GM12878 (cell line): ENCODE measurements at regions not wholly inside any gene's neighbourhood (a gene's known extent, or its start where the extent isn't known, plus 50 kb on each side); places are given as distances from the start of the nearest gene placed in this dataset.

Experiments used
- ATAC-seq: fragments of 200-7000 bp; cut with Tn5 transposase; 3 replicates; pipeline ENCODE4 v1.9.1; 2020; ENCODE audit warnings: mild to moderate bottlenecking, moderate library complexity
- BruUV-seq: library from RNA; stranded (reverse); fragments of 400-500 nt; replicated peaks from 2 replicates; lab custom pipeline; 2021; lab: Mats Ljungman, UMichigan
- CTCF ChIA-PET: fragments of 300-600 bp; sonication (Branson Sonifier 250); formaldehyde crosslinking; extraction: SDS; loops from one replicate; lab custom pipeline; 2021; ENCODE audit warnings: inconsistent platforms; lab: Yijun Ruan, JAX
- POLR2A ChIA-PET: fragments of 350-600 bp; formaldehyde crosslinking; extraction: SDS; loops from one replicate; lab custom pipeline; 2021; ENCODE audit warnings: inconsistent platforms; lab: Charles Lee
- RAD21 ChIA-PET: fragments of 300-600 bp; sonication (Branson Sonifier 250); formaldehyde crosslinking; loops from one replicate; lab custom pipeline; 2023; ENCODE audit warnings: antibody characterized with exemption; ENCODE audit not compliant: unreplicated experiment; lab: Charles Lee
- SMC1A ChIA-PET: fragments of 300-600 bp; sonication (Branson Sonifier 250); formaldehyde crosslinking; loops from one replicate; lab custom pipeline; 2023; ENCODE audit not compliant: unreplicated experiment, uncharacterized antibody; lab: Charles Lee
- DNase-seq: peaks from one replicate; pipeline ENCODE4 v3.0.0-alpha.2; 2011; ENCODE audit warnings: low read depth, low spot score
- FAIRE-seq: peaks from 3 replicates; lab custom pipeline; 2011; peaks lifted over from hg19 to GRCh38; lab: Jason Lieb, UNC
- H2AFZ ChIP-seq: 2 replicates; pipeline ENCODE4 v1.6.0; 2011; ENCODE audit warnings: low read depth, low read length, control low read depth; ENCODE audit not compliant: control insufficient read depth
- H3K27ac ChIP-seq: 2 replicates; pipeline ENCODE4 v1.5.1; 2011; ENCODE audit warnings: control low read depth; ENCODE audit not compliant: control insufficient read depth, insufficient read depth
- H3K27me3 ChIP-seq, 2 experiments: replicated peaks in 1 of 2; 2 replicates each; pipeline versions ENCODE4 v1.6.0 to v1.6.1; 2011; ENCODE audit warnings: low read length in 1 of 2; ENCODE audit not compliant: control insufficient read depth in 2 of 2, insufficient read depth in 2 of 2
- H3K36me3 ChIP-seq, 2 experiments: 2 replicates each; pipeline ENCODE4 v1.5.1; 2011; ENCODE audit warnings: low read length in 1 of 2; ENCODE audit not compliant: control insufficient read depth in 2 of 2, insufficient read depth in 2 of 2
- H3K4me1 ChIP-seq: 2 replicates; pipeline ENCODE4 v1.6.1; 2011; ENCODE audit warnings: mild to moderate bottlenecking, low read length, moderate library complexity, mixed read lengths; ENCODE audit not compliant: control insufficient read depth, insufficient read depth
- H3K4me2 ChIP-seq: 2 replicates; pipeline ENCODE4 v1.6.0; 2011; ENCODE audit warnings: control low read depth; ENCODE audit not compliant: control insufficient read depth, insufficient read depth
- H3K4me3 ChIP-seq: fragments of 200-600 bp; sonication (generic); 2 replicates; pipeline ENCODE4 v1.5.1; 2016
- H3K79me2 ChIP-seq: 2 replicates; pipeline ENCODE4 v1.6.0; 2011; ENCODE audit warnings: low read length; ENCODE audit not compliant: control insufficient read depth, insufficient read depth
- H3K9ac ChIP-seq: 2 replicates; pipeline ENCODE4 v1.8.0; 2011; ENCODE audit warnings: low read length, control low read depth, mixed read lengths; ENCODE audit not compliant: control insufficient read depth, insufficient read depth
- H3K9me3 ChIP-seq: replicated peaks from 3 replicates; pipeline ENCODE4 v1.5.1; 2011; ENCODE audit warnings: mild to moderate bottlenecking, low read length; ENCODE audit not compliant: control insufficient read depth, insufficient read depth
- H4K20me1 ChIP-seq: 2 replicates; pipeline ENCODE4 v1.6.0; 2011; ENCODE audit not compliant: control insufficient read depth, insufficient read depth
- ATF7 ChIP-seq: fragments of 450-650 bp; IDR thresholded peaks from 2 replicates; pipeline ENCODE4 v1.6.1; 2016; ENCODE audit warnings: low read depth, mild to moderate bottlenecking
- EED ChIP-seq: sonication (generic); IDR thresholded peaks from 2 replicates; pipeline ENCODE4 v1.6.1; 2016; ENCODE audit warnings: antibody characterized with exemption, low read depth
- NRF1 ChIP-seq: conservative IDR thresholded peaks from 2 replicates; pipeline ENCODE4 v1.6.1; 2011; ENCODE audit warnings: mild to moderate bottlenecking, low read depth, low read length, improper control_type of control experiment
- PKNOX1 ChIP-seq: fragments of 450-650 bp; IDR thresholded peaks from 2 replicates; pipeline ENCODE4 v1.6.1; 2016; ENCODE audit warnings: mild to moderate bottlenecking
- RFX5 ChIP-seq: IDR thresholded peaks from 2 replicates; pipeline ENCODE4 v1.6.1; 2011; ENCODE audit warnings: low read depth, low read length, improper control_type of control experiment
- SPI1 ChIP-seq: IDR thresholded peaks from 2 replicates; pipeline ENCODE4 v1.6.1; 2011; ENCODE audit warnings: low read depth, mild to moderate bottlenecking, low read length, moderate library complexity, borderline replicate concordance; ENCODE audit not compliant: insufficient read depth
- TCF7 ChIP-seq: IDR thresholded peaks from 2 replicates; pipeline ENCODE4 v1.6.1; 2014; ENCODE audit warnings: antibody characterized with exemption, borderline replicate concordance
- ZBED1 ChIP-seq: IDR thresholded peaks from 2 replicates; pipeline ENCODE4 v1.6.1; 2016; ENCODE audit warnings: borderline replicate concordance
- ZNF592 ChIP-seq: fragments of 450-650 bp; IDR thresholded peaks from 2 replicates; pipeline ENCODE4 v1.6.1; 2017; ENCODE audit warnings: mild to moderate bottlenecking, moderate library complexity
- WGBS: methylation state at CpG from one replicate; pipeline ENCODE4 v1.1.6; 2016; ENCODE audit warnings: low lambda C conversion rate; ENCODE audit not compliant: insufficient replicate concordance, insufficient coverage; ENCODE audit errors: missing lambda C conversion rate; 5-methylcytosine and 5-hydroxymethylcytosine counted together
- in situ Hi-C: fragments of 300-500 bp; cut with MboI; formaldehyde crosslinking; loops from 9 replicates; pipeline ENCODE4 v1.14.3; 2018; ENCODE audit warnings: mixed read lengths
- intact Hi-C: fragments of 100-400 bp; cut with micrococcal nuclease; formaldehyde crosslinking; loops from one replicate; pipeline ENCODE4 v1.14.2; 2022; ENCODE audit not compliant: unreplicated experiment

- no peaks in the 10 kb centered on the region for H4K20me1 ChIP-seq
- BruUV-seq, result no TSS peak
- intact Hi-C loops, result no loop called here
- H3K27me3 ChIP-seq, result no peaks in the 10 kb centered on the region
- no peak overlapping the region for H3K27ac ChIP-seq
- peaks cover 3% of the 10 kb centered on the region; the same call in 1 of the 3 replicates for H3K9me3 ChIP-seq
- no peaks in the 10 kb centered on the region for H3K79me2 ChIP-seq
- 49% methylated on average over 20 of the region's 25 CpGs for WGBS
- no peak overlapping the region for H3K4me3 ChIP-seq
- no peak overlapping the region for H3K9ac ChIP-seq
- H2AFZ ChIP-seq, result no peak overlapping the region
- ChIA-PET POLR2A (interaction anchor here (0.6 kb wide), 1 partner anchor 68 kb away, joined by 3 read pairs; no protein-coding TSS in a partner anchor), RAD21 (no interaction called here), SMC1A (interaction anchor here (0.6 to 1.0 kb wide), 3 partner anchors 54 to 66 kb away, joined by 3 read pairs; no protein-coding TSS in a partner anchor), CTCF (no interaction called here)
- H3K4me1 ChIP-seq, result no peaks in the 10 kb centered on the region
- FAIRE-seq, result no peak
- in situ Hi-C loops, result no loop called here
- H3K36me3 ChIP-seq, result no peaks in the 10 kb centered on the region
- no peak for ATAC-seq
- no peak for DNase-seq
- no peak overlapping the region for H3K4me2 ChIP-seq
- TF ChIP-seq SPI1, result no peak
Observed at GRCh38 chr12:38056701-38057689, 259.6 kb upstream of the ALG10B start.

- Histone ChIP-seq H3K36me3 (no peaks in the 10 kb centered on the region), H2AFZ (no peak overlapping the region), H3K27ac (no peak overlapping the region), H3K4me3 (no peak overlapping the region), H3K4me2 (no peak overlapping the region), H3K9me3 (no peaks in the 10 kb centered on the region), H3K79me2 (no peaks in the 10 kb centered on the region), H3K9ac (no peak overlapping the region), H3K27me3 (no peaks in the 10 kb centered on the region), H4K20me1 (no peaks in the 10 kb centered on the region), H3K4me1 (no peaks in the 10 kb centered on the region)
- in situ Hi-C loops, result no loop called here
- DNase-seq (no peak), FAIRE-seq (no peak), ATAC-seq (no peak)
- no TSS peak for BruUV-seq
- intact Hi-C loops, result no loop called here
- ChIA-PET RAD21 (no interaction called here), SMC1A (no interaction called here), CTCF (no interaction called here), POLR2A (no interaction called here)
- 73% methylated on average over 19 of the region's 19 CpGs for WGBS
- TF ChIP-seq ZBED1 (no peak), ZNF592 (no peak), PKNOX1 (no peak), ATF7 (no peak), EED (no peak), RFX5 (no peak), NRF1 (no peak), TCF7 (no peak)
Observed at GRCh38 chr12:38099686-38100085, 216.9 kb upstream of the ALG10B start.
